ENCODE measurements at regions not wholly inside any gene's neighbourhood (a gene's known extent, or its start where the extent isn't known, plus 50 kb on each side); places are given as distances from the start of the nearest gene placed in this dataset.
"Not testable (repeated sequence)": the region's sequence is repeated elsewhere in the genome, so short reads cannot be mapped to it uniquely, and the experiment has no call there.

- DNase-seq (no peak), ATAC-seq (no peak)
- no peak for TF ChIP-seq POLR2A (IDR thresholded peaks at IDR 0.05)
- no peak for TF ChIP-seq CTCF (IDR thresholded peaks at IDR 0.05)
- 73 to 88% methylated on average over 4 of the region's 4 CpGs for WGBS, 2 donors
- Histone ChIP-seq H3K4me1 (no peaks in the 10 kb centered on the region), H3K36me3 (replicated peaks in 1 of 2; ENCODE audit: insufficient read depth in 1 of 2, low read depth in 2 of 2) (no peaks in the 10 kb centered on the region), H3K9me3 (no peaks in the 10 kb centered on the region), H3K27ac (no peak overlapping the region), H3K27me3 (no peaks in the 10 kb centered on the region), H3K4me3 (no peak overlapping the region)
- intact Hi-C loops (cut with DNase I), result no loop called here
These were observed 58.0 kb upstream of the AHI1 start for GRCh38 chr6:135555550-135555949.

GRCh38 chr6:135557582-135557981 lies 60.0 kb upstream of the AHI1 start:
- Histone ChIP-seq H3K27ac (no peak overlapping the region), H3K36me3 (replicated peaks in 1 of 2; ENCODE audit: insufficient read depth in 1 of 2, low read depth in 2 of 2) (no peaks in the 10 kb centered on the region), H3K4me3 (no peak overlapping the region), H3K27me3 (no peaks in the 10 kb centered on the region), H3K4me1 (no peaks in the 10 kb centered on the region), H3K9me3 (no peaks in the 10 kb centered on the region)
- no peak for DNase-seq
- 87 to 89% methylated on average over 2 of the region's 2 CpGs for WGBS, 2 donors
- no peak for ATAC-seq
- no peak for TF ChIP-seq CTCF (IDR thresholded peaks at IDR 0.05)
- TF ChIP-seq POLR2A (IDR thresholded peaks at IDR 0.05), result no peak
- intact Hi-C loops (cut with DNase I), result no loop called here

GRCh38 chr6:135565605-135566004 lies 68.1 kb upstream of the AHI1 start:
- H3K27ac ChIP-seq; H3K27me3 ChIP-seq; H3K4me3 ChIP-seq; intact Hi-C loops (cut with DNase I); H3K9me3 ChIP-seq; ATAC-seq; H3K36me3 ChIP-seq (replicated peaks in 1 of 2; ENCODE audit: insufficient read depth in 1 of 2, low read depth in 2 of 2); DNase-seq: not testable (repeated sequence)
- WGBS, 2 donors, result 90 to 100% methylated on average over 1 of the region's 1 CpG
- H3K4me1 ChIP-seq, result peaks cover 20% of the 10 kb centered on the region

- no peaks in the 10 kb centered on the region for H3K27me3 ChIP-seq
- H3K4me1 ChIP-seq, result peaks cover 20% of the 10 kb centered on the region
- H3K27ac ChIP-seq, result no peak overlapping the region
- TF ChIP-seq POLR2A (IDR thresholded peaks at IDR 0.05) (no peak), CTCF (IDR thresholded peaks at IDR 0.05) (no peak)
- DNase-seq, result no peak
- intact Hi-C loops (cut with DNase I), result no loop called here
- WGBS, 2 donors, result 97 to 100% methylated on average over 3 to 7 of the region's 7 CpGs
- H3K9me3 ChIP-seq, result no peaks in the 10 kb centered on the region
- H3K4me3 ChIP-seq, result no peak overlapping the region
- ATAC-seq, result no peak
- no peaks in the 10 kb centered on the region for H3K36me3 ChIP-seq (replicated peaks in 1 of 2; ENCODE audit: insufficient read depth in 1 of 2, low read depth in 2 of 2)
These were observed 69.0 kb upstream of the AHI1 start for GRCh38 chr6:135566311-135567068.

- WGBS, 2 donors, result 38 to 48% methylated on average over 2 of the region's 2 CpGs
- no peak for DNase-seq
- intact Hi-C loops (cut with DNase I), result no loop called here
These were observed 70.0 kb upstream of the AHI1 start for GRCh38 chr6:135567375-135568083.

More at GRCh38 chr6:135567375-135568083, 70.0 kb upstream of the AHI1 start:
- Histone ChIP-seq H3K4me1 (peaks cover 20% of the 10 kb centered on the region), H3K27ac (no peak overlapping the region), H3K36me3 (replicated peaks in 1 of 2; ENCODE audit: insufficient read depth in 1 of 2, low read depth in 2 of 2) (no peaks in the 10 kb centered on the region), H3K4me3 (no peak overlapping the region), H3K27me3 (no peaks in the 10 kb centered on the region), H3K9me3 (no peaks in the 10 kb centered on the region)
- ATAC-seq, result no peak
- TF ChIP-seq POLR2A (IDR thresholded peaks at IDR 0.05), result no peak
- TF ChIP-seq CTCF (IDR thresholded peaks at IDR 0.05), result no peak

Measured in body of pancreas (tissue), 4 donors.